ENCODE measurements at regions not wholly inside any gene's neighbourhood (a gene's known extent, or its start where the extent isn't known, plus 50 kb on each side); places are given as distances from the start of the nearest gene placed in this dataset.

DNA sequence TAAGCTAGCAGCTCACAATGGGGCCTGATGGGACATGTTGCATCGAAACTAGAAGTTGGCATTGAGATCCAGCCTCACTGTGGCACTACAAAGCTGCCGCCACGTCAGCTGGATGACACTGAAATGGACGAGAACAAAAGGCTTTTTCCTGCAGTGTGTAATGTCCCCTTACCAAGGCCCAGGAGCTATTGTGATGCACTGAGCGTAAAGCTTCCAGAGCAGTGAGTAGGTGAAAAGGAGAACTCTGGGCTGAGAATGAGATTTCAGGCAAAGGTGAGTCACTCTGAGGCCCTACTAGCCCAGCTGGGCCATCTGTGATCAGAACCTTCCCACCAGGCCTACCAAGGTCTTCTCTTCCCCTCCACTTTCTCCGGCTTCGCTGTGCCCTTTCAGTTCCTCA, 528.1 kb upstream of the KLF4 start:
- Histone ChIP-seq H3K27ac (ENCODE audit: low read depth in 1 of 2, low read length in 2 of 2) (no peak overlapping the region), H3K9ac (ENCODE audit: low read depth in 1 of 2, low read length in 2 of 2) (no peak overlapping the region), H3K4me1 (ENCODE audit: control insufficient read depth in 4 of 4, insufficient read depth in 4 of 4, low read length in 3 of 4) (no peaks in the 10 kb centered on the region), H3K27me3 (ENCODE audit: control insufficient read depth in 4 of 4, insufficient read depth in 4 of 4, low read length in 3 of 4) (no peaks in the 10 kb centered on the region), H3K9me3 (ENCODE audit: control insufficient read depth in 4 of 4, low read length in 3 of 4) (no peaks in the 10 kb centered on the region), H3K4me3 (ENCODE audit: low read depth in 1 of 3, low read length in 3 of 3) (no peak overlapping the region), H3K36me3 (ENCODE audit: control insufficient read depth in 4 of 4, insufficient read depth in 3 of 4, low read depth in 1 of 4, low read length in 3 of 4) (no peaks in the 10 kb centered on the region)
- 91% methylated on average over 7 of the region's 7 CpGs for WGBS
- TF ChIP-seq, protein P1, sequence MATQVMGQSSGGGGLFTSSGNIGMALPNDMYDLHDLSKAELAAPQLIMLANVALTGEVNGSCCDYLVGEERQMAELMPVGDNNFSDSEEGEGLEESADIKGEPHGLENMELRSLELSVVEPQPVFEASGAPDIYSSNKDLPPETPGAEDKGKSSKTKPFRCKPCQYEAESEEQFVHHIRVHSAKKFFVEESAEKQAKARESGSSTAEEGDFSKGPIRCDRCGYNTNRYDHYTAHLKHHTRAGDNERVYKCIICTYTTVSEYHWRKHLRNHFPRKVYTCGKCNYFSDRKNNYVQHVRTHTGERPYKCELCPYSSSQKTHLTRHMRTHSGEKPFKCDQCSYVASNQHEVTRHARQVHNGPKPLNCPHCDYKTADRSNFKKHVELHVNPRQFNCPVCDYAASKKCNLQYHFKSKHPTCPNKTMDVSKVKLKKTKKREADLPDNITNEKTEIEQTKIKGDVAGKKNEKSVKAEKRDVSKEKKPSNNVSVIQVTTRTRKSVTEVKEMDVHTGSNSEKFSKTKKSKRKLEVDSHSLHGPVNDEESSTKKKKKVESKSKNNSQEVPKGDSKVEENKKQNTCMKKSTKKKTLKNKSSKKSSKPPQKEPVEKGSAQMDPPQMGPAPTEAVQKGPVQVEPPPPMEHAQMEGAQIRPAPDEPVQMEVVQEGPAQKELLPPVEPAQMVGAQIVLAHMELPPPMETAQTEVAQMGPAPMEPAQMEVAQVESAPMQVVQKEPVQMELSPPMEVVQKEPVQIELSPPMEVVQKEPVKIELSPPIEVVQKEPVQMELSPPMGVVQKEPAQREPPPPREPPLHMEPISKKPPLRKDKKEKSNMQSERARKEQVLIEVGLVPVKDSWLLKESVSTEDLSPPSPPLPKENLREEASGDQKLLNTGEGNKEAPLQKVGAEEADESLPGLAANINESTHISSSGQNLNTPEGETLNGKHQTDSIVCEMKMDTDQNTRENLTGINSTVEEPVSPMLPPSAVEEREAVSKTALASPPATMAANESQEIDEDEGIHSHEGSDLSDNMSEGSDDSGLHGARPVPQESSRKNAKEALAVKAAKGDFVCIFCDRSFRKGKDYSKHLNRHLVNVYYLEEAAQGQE (IDR thresholded peaks at IDR 0.05): no peak
- TF ChIP-seq GABPA (IDR thresholded peaks at IDR 0.05 in 1 of 2, conservative IDR thresholded peaks at IDR 0.05 in 1 of 2): no peak
- TF ChIP-seq, protein P2, sequence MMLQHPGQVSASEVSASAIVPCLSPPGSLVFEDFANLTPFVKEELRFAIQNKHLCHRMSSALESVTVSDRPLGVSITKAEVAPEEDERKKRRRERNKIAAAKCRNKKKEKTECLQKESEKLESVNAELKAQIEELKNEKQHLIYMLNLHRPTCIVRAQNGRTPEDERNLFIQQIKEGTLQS (IDR thresholded peaks at IDR 0.05): no peak
- TF ChIP-seq, protein P3, sequence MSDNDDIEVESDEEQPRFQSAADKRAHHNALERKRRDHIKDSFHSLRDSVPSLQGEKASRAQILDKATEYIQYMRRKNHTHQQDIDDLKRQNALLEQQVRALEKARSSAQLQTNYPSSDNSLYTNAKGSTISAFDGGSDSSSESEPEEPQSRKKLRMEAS (IDR thresholded peaks at IDR 0.05): no peak
- DNase-seq (ENCODE audit: low spot score): no peak

DNA sequence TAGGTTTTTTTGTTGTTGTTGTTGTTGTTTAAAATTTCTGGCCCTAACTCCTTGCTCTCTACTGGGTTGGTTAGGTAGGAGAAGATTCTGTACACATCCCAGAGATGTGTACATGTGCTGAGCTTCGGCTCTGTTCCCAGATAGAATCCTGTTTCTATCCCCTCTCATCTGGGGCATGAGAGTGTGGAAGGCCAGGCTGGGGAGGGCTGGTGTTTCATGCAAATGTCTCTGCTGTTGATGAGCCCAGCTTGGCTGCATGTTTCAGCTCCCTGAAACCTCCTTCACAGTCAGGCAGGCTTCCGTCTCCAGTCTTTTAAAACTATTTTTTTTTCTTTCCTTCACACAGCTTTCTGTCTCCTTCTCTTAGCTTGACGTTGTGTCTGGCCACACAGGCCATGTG, 526.9 kb upstream of the KLF4 start:
- no peak overlapping the region for H3K4me3 ChIP-seq (ENCODE audit: low read depth in 1 of 3, low read length in 3 of 3)
- no peak for DNase-seq (ENCODE audit: low spot score)
- no peak overlapping the region for H3K9ac ChIP-seq (ENCODE audit: low read depth in 1 of 2, low read length in 2 of 2)
- H3K9me3 ChIP-seq (ENCODE audit: control insufficient read depth in 4 of 4, low read length in 3 of 4): no peaks in the 10 kb centered on the region
- WGBS: 89% methylated on average over 3 of the region's 3 CpGs
- H3K27ac ChIP-seq (ENCODE audit: low read depth in 1 of 2, low read length in 2 of 2): no peak overlapping the region
- no peaks in the 10 kb centered on the region for H3K27me3 ChIP-seq (ENCODE audit: control insufficient read depth in 4 of 4, insufficient read depth in 4 of 4, low read length in 3 of 4)
- no peaks in the 10 kb centered on the region for H3K4me1 ChIP-seq (ENCODE audit: control insufficient read depth in 4 of 4, insufficient read depth in 4 of 4, low read length in 3 of 4)
- no peaks in the 10 kb centered on the region for H3K36me3 ChIP-seq (ENCODE audit: control insufficient read depth in 4 of 4, insufficient read depth in 3 of 4, low read depth in 1 of 4, low read length in 3 of 4)
- TF ChIP-seq, protein P4, sequence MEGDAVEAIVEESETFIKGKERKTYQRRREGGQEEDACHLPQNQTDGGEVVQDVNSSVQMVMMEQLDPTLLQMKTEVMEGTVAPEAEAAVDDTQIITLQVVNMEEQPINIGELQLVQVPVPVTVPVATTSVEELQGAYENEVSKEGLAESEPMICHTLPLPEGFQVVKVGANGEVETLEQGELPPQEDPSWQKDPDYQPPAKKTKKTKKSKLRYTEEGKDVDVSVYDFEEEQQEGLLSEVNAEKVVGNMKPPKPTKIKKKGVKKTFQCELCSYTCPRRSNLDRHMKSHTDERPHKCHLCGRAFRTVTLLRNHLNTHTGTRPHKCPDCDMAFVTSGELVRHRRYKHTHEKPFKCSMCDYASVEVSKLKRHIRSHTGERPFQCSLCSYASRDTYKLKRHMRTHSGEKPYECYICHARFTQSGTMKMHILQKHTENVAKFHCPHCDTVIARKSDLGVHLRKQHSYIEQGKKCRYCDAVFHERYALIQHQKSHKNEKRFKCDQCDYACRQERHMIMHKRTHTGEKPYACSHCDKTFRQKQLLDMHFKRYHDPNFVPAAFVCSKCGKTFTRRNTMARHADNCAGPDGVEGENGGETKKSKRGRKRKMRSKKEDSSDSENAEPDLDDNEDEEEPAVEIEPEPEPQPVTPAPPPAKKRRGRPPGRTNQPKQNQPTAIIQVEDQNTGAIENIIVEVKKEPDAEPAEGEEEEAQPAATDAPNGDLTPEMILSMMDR (IDR thresholded peaks at IDR 0.05; ENCODE audit: low read depth, low read length, missing input control): no peak
- TF ChIP-seq FOXA2 (IDR thresholded peaks at IDR 0.05): no peak
- no peak for TF ChIP-seq HNF4A (conservative IDR thresholded peaks at IDR 0.05)
- TF ChIP-seq, protein P1 (IDR thresholded peaks at IDR 0.05): no peak
- no peak for TF ChIP-seq NR2F2 (IDR thresholded peaks at IDR 0.05)
- TF ChIP-seq HNF4G (IDR thresholded peaks at IDR 0.05): no peak
- TF ChIP-seq, protein P5, sequence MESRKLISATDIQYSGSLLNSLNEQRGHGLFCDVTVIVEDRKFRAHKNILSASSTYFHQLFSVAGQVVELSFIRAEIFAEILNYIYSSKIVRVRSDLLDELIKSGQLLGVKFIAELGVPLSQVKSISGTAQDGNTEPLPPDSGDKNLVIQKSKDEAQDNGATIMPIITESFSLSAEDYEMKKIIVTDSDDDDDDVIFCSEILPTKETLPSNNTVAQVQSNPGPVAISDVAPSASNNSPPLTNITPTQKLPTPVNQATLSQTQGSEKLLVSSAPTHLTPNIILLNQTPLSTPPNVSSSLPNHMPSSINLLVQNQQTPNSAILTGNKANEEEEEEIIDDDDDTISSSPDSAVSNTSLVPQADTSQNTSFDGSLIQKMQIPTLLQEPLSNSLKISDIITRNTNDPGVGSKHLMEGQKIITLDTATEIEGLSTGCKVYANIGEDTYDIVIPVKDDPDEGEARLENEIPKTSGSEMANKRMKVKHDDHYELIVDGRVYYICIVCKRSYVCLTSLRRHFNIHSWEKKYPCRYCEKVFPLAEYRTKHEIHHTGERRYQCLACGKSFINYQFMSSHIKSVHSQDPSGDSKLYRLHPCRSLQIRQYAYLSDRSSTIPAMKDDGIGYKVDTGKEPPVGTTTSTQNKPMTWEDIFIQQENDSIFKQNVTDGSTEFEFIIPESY (IDR thresholded peaks at IDR 0.05): no peak
- TF ChIP-seq FOXA1 (IDR thresholded peaks at IDR 0.05): no peak
- TF ChIP-seq JUND (IDR thresholded peaks at IDR 0.05): no peak
- no peak for TF ChIP-seq RXRA (IDR thresholded peaks at IDR 0.05)
